ENCODE measurements at regions not wholly inside any gene's neighbourhood (a gene's known extent, or its start where the extent isn't known, plus 50 kb on each side); places are given as distances from the start of the nearest gene placed in this dataset.

GRCh38 chr4:122203407-122203806, 51.3 kb downstream of the BLTP1 start:
- no peak for DNase-seq (ENCODE audit: low spot score)
- intact Hi-C loops (cut with DNase I), result loop anchor here (10.0 kb wide), 1 partner anchor 209 kb away; no protein-coding TSS in a partner anchor

GRCh38 chr4:122205687-122206086, 53.6 kb downstream of the BLTP1 start:
- no peak for DNase-seq (ENCODE audit: low spot score)
- intact Hi-C loops (cut with DNase I), result loop anchor here (10.0 kb wide), 1 partner anchor 211 kb away; no protein-coding TSS in a partner anchor

GRCh38 chr4:122212880-122213279, 60.7 kb downstream of the BLTP1 start:
- no peak for DNase-seq (ENCODE audit: low spot score)
- intact Hi-C loops (cut with DNase I), result no loop called here

GRCh38 chr4:122218762-122219161, 66.6 kb downstream of the BLTP1 start:
- intact Hi-C loops (cut with DNase I), result no loop called here
- DNase-seq (ENCODE audit: low spot score), result no peak

GRCh38 chr4:122219356-122219755, 67.2 kb downstream of the BLTP1 start:
- intact Hi-C loops (cut with DNase I), result no loop called here
- DNase-seq (ENCODE audit: low spot score), result no peak

GRCh38 chr4:122221322-122221721, 69.2 kb downstream of the BLTP1 start:
- DNase-seq (ENCODE audit: low spot score), result no peak
- intact Hi-C loops (cut with DNase I), result loop anchor here (5.0 kb wide), 3 partner anchors 224 to 319 kb away; partner anchors contain the start of gene TRPC3

GRCh38 chr4:122224348-122224747, 72.2 kb downstream of the BLTP1 start:
- DNase-seq (ENCODE audit: low spot score), result no peak
- intact Hi-C loops (cut with DNase I), result loop anchor here (5.0 kb wide), 3 partner anchors 227 to 322 kb away; partner anchors contain the start of gene TRPC3

GRCh38 chr4:122227202-122227601, 75.1 kb downstream of the BLTP1 start:
- intact Hi-C loops (cut with DNase I), result no loop called here
- DNase-seq (ENCODE audit: low spot score), result no peak

- intact Hi-C loops (cut with DNase I), result no loop called here
- DNase-seq (ENCODE audit: low spot score), result no peak
Observed at GRCh38 chr4:122229857-122230256, 77.7 kb downstream of the BLTP1 start.

GRCh38 chr4:122232633-122233032, 80.5 kb downstream of the BLTP1 start:
- no peak for DNase-seq (ENCODE audit: low spot score)
- intact Hi-C loops (cut with DNase I), result no loop called here

- intact Hi-C loops (cut with DNase I), result no loop called here
- DNase-seq (ENCODE audit: low spot score), result no peak
Observed at GRCh38 chr4:122234686-122235085, 82.6 kb downstream of the BLTP1 start.

- DNase-seq (ENCODE audit: low spot score), result no peak
- intact Hi-C loops (cut with DNase I), result no loop called here
Observed at GRCh38 chr4:122243785-122244184, 91.7 kb downstream of the BLTP1 start.

- DNase-seq (ENCODE audit: low spot score), result no peak
- intact Hi-C loops (cut with DNase I), result no loop called here
Observed at GRCh38 chr4:122244764-122245163, 92.6 kb downstream of the BLTP1 start.

- DNase-seq (ENCODE audit: low spot score), result no peak
- intact Hi-C loops (cut with DNase I), result no loop called here
Observed at GRCh38 chr4:122246551-122246950, 94.4 kb downstream of the BLTP1 start.

GRCh38 chr4:122249357-122249756, 97.2 kb downstream of the BLTP1 start:
- intact Hi-C loops (cut with DNase I), result no loop called here

GRCh38 chr4:122252584-122252983, 100.5 kb downstream of the BLTP1 start:
- no peak for DNase-seq (ENCODE audit: low spot score)
- intact Hi-C loops (cut with DNase I), result no loop called here

More at GRCh38 chr4:122249357-122249756, 97.2 kb downstream of the BLTP1 start:
- no peak for DNase-seq (ENCODE audit: low spot score)

- intact Hi-C loops (cut with DNase I), result no loop called here
- DNase-seq (ENCODE audit: low spot score), result no peak
Observed at GRCh38 chr4:122259849-122260248, 107.7 kb downstream of the BLTP1 start.

- intact Hi-C loops (cut with DNase I), result no loop called here
- no peak for DNase-seq (ENCODE audit: low spot score)
Observed at GRCh38 chr4:122276359-122276758, 102.5 kb upstream of the ADAD1 start.

GRCh38 chr4:122278976-122279375, 99.8 kb upstream of the ADAD1 start:
- DNase-seq (ENCODE audit: low spot score), result no peak
- intact Hi-C loops (cut with DNase I), result no loop called here

GRCh38 chr4:122279670-122280069, 99.1 kb upstream of the ADAD1 start:
- no peak for DNase-seq (ENCODE audit: low spot score)

GRCh38 chr4:122285285-122285684, 93.5 kb upstream of the ADAD1 start:
- intact Hi-C loops (cut with DNase I), result no loop called here
- no peak for DNase-seq (ENCODE audit: low spot score)

More at GRCh38 chr4:122279670-122280069, 99.1 kb upstream of the ADAD1 start:
- intact Hi-C loops (cut with DNase I), result no loop called here
